Natural killer cell treated with Interleukin-12 subunit alpha and Interleukin-12 subunit beta and Interleukin-15 and Interleukin-18, amount 100 ng/mL, for 72 hours (primary cell): ENCODE measurements at regions not wholly inside any gene's neighbourhood (a gene's known extent, or its start where the extent isn't known, plus 50 kb on each side); places are given as distances from the start of the nearest gene placed in this dataset.
"Not testable (repeated sequence)": the region's sequence is repeated elsewhere in the genome, so short reads cannot be mapped to it uniquely, and the experiment has no call there.

Experiments
- ATAC-seq, 2 donors: fragments of 150-1000 bp; cut with Tn5 transposase in 1 of 2; sonication (Bioruptor Pico), chemical (Tn5 transposase) in 1 of 2; 2 replicates each; pipeline ENCODE4 v1.10.0; 2021
- DNase-seq: peaks from one replicate; pipeline ENCODE4 v3.0.0; 2022; ENCODE audit warnings: low spot score
- H3K27ac Mint-ChIP-seq, 2 donors: 1 replicate in 1 of 2; 2 replicates in 1 of 2; pipeline ENCODE4 v1.8.0; 2022; ENCODE audit warnings: mixed read lengths in 2 of 2, mild to moderate bottlenecking in 1 of 2, moderate library complexity in 1 of 2
- H3K27me3 Mint-ChIP-seq, 2 donors: 1 replicate in 1 of 2; 2 replicates in 1 of 2; pipeline ENCODE4 v1.8.0; 2022; ENCODE audit warnings: mixed read lengths in 2 of 2
- H3K36me3 Mint-ChIP-seq: one replicate; pipeline ENCODE4 v1.8.0; 2022; ENCODE audit warnings: mixed read lengths
- H3K4me1 Mint-ChIP-seq, 2 donors: 1 replicate in 1 of 2; 2 replicates in 1 of 2; pipeline ENCODE4 v1.8.0; 2022; ENCODE audit warnings: low read depth in 2 of 2, mixed read lengths in 2 of 2, mild to moderate bottlenecking in 1 of 2
- H3K4me3 Mint-ChIP-seq: one replicate; pipeline ENCODE4 v1.8.0; 2022; ENCODE audit warnings: mixed read lengths
- H3K9me3 Mint-ChIP-seq: 2 replicates; pipeline ENCODE4 v1.8.0; 2022; ENCODE audit warnings: mixed read lengths

DNA sequence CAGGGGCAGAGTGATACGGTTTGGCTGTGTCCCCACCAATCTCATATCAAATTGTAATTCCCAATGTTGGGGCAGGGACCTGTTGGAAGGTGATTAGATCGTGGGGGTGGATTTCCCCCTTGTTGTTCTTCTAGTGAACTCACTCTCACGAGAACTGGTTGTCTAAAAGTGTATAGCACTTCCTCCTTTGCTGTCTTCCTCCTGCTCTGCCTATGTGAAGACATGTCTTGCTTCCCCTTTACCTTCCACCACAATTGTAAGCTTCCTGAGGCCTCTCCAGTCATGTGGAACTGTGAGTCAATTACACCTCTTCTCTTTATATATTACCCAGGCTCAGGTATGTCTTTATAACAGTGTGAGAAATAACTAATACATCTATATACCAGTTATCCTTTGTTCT, 706.4 kb upstream of the KLHL1 start:
- H3K27me3 Mint-ChIP-seq, result no peaks in the 10 kb centered on the region
- no peaks in the 10 kb centered on the region for H3K4me1 Mint-ChIP-seq
- no peak overlapping the region for H3K4me3 Mint-ChIP-seq
- no peak overlapping the region for H3K27ac Mint-ChIP-seq
- DNase-seq (no peak), ATAC-seq (no peak)
- H3K36me3 Mint-ChIP-seq, result peaks cover 6% of the 10 kb centered on the region
- H3K9me3 Mint-ChIP-seq, result peaks cover 17% of the 10 kb centered on the region

DNA sequence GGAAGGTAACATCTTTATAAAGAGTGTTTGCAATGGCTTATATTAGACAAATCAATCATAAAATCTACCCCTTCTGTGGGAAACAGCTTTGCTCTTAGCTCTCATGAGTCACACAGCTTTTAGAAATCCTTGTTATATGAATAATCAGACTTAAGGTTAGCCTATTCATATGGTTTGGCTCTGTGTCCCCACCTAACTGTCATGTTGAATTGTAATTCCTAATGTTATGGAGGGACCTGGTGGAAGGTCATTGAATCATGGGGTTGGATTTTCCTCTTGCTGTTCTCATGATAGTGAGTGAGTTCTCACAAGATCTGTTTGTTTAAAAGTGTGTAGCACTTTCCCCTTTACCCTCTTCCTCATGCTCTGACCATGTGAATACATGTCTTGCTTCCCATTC, 704.2 kb upstream of the KLHL1 start:
- Mint-ChIP-seq H3K4me3 (no peak overlapping the region), H3K36me3 (peaks cover 15% of the 10 kb centered on the region), H3K27me3 (no peaks in the 10 kb centered on the region), H3K4me1 (no peaks in the 10 kb centered on the region), H3K9me3 (peaks cover 19% of the 10 kb centered on the region), H3K27ac (no peak overlapping the region)
- DNase-seq (no peak), ATAC-seq (no peak)

DNA sequence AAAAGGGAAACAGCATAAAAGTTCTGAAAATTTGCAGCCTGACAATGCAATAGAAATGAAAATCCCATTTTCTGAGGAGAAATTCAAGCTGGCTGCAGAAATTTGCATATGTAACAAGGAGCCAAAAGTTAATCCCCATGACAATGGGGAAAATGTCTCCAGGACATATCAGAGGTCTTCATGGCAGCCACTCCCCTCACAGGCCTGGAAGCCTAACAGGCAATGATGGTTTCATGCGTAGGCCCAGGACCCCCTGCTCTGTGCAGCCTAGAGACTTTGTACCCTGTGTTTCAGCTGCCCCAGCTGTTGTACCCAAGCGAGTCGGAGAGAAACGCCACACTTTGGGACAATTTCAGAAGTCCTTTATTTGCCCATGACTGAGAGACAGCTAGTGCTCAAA, 701.3 kb upstream of the KLHL1 start:
- H3K36me3 Mint-ChIP-seq, result peaks cover 15% of the 10 kb centered on the region
- ATAC-seq (no peak), DNase-seq (no peak)
- H3K9me3 Mint-ChIP-seq, result peaks cover 18% of the 10 kb centered on the region
- H3K4me1 Mint-ChIP-seq, result no peaks in the 10 kb centered on the region
- H3K27me3 Mint-ChIP-seq, result no peaks in the 10 kb centered on the region
- H3K4me3 Mint-ChIP-seq, result no peak overlapping the region
- no peak overlapping the region for H3K27ac Mint-ChIP-seq

DNA sequence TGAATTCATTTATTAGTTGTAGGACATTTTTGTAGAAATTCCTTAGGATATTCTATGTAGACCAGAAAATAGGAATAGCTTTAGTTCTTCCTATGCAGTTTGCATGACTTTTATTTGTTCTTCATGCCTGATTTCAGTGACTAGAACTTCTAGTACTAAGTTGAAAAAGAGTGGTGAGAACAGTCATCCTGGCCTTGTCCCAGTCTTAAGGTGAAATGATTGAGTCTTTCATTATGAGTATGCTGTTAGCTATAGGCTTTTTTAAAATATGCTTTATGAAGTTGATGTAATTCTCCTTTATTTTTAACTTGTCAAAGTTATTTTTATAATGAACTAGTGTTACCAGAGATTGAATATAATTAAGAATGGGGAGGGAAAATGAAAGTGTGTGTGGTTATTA, 690.1 kb upstream of the KLHL1 start:
- no peaks in the 10 kb centered on the region for H3K27me3 Mint-ChIP-seq
- ATAC-seq (no peak), DNase-seq (no peak)
- H3K36me3 Mint-ChIP-seq, result no peaks in the 10 kb centered on the region
- peaks cover 2% of the 10 kb centered on the region for H3K9me3 Mint-ChIP-seq
- no peak overlapping the region for H3K4me3 Mint-ChIP-seq
- H3K27ac Mint-ChIP-seq, result no peak overlapping the region
- no peaks in the 10 kb centered on the region for H3K4me1 Mint-ChIP-seq

DNA sequence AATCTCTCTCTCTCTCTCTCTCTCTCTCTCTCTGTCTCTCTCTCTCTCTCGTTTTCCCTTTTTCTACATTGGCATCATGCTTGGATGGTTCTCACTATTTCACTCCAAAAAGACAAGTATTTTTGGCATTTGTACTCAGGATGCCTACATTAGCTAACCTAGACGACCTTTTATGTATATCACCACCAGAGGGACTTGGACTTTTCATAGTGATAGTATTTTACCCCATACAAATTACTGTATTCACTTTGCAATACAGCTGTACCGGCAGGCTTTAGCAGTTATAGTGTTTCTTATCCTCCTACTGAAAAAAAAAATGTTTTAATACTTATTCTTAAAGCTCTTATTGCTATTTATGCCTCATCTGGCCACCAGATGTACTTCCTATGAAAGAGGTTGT, 687.2 kb upstream of the KLHL1 start:
- no peak overlapping the region for H3K4me3 Mint-ChIP-seq
- H3K27ac Mint-ChIP-seq, result no peak overlapping the region
- ATAC-seq, result no peak
- DNase-seq, result no peak
- H3K27me3 Mint-ChIP-seq, result no peaks in the 10 kb centered on the region
- H3K4me1 Mint-ChIP-seq, result no peaks in the 10 kb centered on the region
- peaks cover 2% of the 10 kb centered on the region for H3K9me3 Mint-ChIP-seq
- H3K36me3 Mint-ChIP-seq, result no peaks in the 10 kb centered on the region

DNA sequence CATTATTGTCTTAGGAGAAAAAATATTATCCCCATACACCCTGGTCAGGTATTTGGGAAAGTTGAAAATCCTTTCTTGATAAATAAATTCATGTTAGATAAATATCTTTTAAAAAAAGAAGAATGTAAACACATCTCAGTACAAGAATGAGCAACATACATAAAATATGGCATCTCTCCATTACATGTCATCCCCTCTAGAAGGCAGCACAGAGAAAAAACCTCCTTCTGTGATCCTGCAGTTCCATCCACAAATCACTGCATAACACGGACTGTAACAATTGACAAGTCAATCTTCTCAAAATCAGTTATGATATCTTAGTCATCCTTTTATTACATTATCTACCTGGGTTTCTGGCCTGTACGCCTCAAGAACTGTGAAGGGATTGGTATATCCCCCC, 683.9 kb upstream of the KLHL1 start:
- H3K27me3 Mint-ChIP-seq, result no peaks in the 10 kb centered on the region
- no peak overlapping the region for H3K27ac Mint-ChIP-seq
- no peaks in the 10 kb centered on the region for H3K4me1 Mint-ChIP-seq
- DNase-seq (no peak), ATAC-seq (no peak)
- no peaks in the 10 kb centered on the region for H3K36me3 Mint-ChIP-seq
- peaks cover 6% of the 10 kb centered on the region for H3K9me3 Mint-ChIP-seq
- no peak overlapping the region for H3K4me3 Mint-ChIP-seq

DNA sequence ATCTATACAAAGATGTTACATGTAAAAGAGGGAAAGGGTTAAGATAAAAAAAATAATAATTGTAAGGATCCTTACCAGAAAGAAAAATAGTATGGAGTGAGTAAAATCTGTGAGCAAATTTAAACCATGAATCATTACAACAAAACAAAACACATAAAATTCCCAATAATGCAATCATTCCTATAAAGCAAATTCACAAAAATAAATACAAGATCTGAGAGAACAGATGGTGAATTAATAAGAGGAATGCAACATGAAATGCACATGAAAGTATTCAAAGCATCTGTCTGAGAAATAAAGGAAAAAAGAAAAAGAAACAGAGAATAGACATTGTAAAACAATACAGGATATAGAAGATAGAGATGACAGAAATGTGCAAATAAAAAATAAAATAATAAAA, 681.5 kb upstream of the KLHL1 start:
- Mint-ChIP-seq H3K4me1 (no peaks in the 10 kb centered on the region), H3K36me3 (no peaks in the 10 kb centered on the region), H3K27me3 (no peaks in the 10 kb centered on the region)

DNA sequence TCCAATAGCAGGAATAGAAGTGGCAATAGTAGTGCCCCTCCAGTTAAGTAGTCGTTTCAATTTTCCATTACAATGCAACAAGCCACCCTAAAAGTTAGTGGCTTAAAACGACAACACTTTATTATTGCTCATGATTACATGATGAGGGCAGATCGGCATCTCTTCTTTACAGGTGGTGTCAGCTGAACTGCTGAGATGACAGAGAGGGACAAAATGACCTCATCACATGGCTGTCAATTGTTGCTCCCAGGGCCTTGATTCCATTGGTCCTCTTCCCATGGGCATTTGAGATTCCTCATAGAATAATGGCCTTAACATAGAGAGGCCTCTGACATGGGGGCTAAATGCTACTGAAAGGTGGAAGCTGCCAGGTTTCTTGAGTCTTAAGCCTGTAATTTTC, 679.8 kb upstream of the KLHL1 start:
- no peak for ATAC-seq

More for the DNA sequence above, 681.5 kb upstream of the KLHL1 start:
- H3K27ac Mint-ChIP-seq, result no peak overlapping the region
- no peak for ATAC-seq
- H3K9me3 Mint-ChIP-seq, result peaks cover 4% of the 10 kb centered on the region
- no peak overlapping the region for H3K4me3 Mint-ChIP-seq
- no peak for DNase-seq

DNA sequence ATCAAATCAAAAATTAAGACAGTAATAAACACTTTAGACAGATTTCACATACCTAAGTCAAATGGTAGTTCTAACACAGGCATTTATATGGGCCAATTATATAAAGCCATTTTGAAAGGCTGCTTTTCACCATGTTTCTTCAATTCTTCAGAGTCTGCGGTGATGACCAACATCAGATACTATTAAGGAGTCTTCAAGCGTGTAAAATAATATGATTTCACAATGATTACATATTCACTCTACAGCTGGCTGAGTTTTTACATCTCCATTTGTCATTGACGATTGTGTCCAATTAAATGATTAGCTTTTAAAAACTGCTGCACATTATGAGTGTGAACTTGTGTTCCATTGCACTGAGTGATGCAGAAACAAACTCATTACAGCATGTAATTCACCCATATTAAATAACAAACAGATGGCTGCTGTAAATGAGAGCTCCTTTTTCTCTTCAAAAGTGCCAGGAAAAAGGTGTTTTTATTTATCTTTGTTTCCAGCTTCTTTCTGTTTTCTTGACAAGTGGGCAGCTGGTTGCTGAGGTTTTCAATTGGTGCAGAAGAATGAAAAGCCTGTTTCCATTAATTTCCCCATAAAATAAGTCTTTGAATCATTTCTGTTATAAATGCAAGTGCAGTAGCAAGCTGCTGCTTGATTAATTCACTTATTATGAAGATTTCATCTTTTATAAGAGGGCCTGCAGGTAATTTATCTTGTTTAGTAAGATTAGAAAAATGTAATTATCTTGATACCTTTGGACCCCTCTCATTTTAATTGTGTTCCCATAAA, 676.1 kb upstream of the KLHL1 start:
- no peaks in the 10 kb centered on the region for H3K4me1 Mint-ChIP-seq
- no peaks in the 10 kb centered on the region for H3K27me3 Mint-ChIP-seq
- no peak for DNase-seq
- no peak overlapping the region for H3K27ac Mint-ChIP-seq
- H3K36me3 Mint-ChIP-seq, result no peaks in the 10 kb centered on the region
- no peak overlapping the region for H3K4me3 Mint-ChIP-seq
- H3K9me3 Mint-ChIP-seq, result peaks cover 4% of the 10 kb centered on the region
- no peak for ATAC-seq

More for the DNA sequence above, 679.8 kb upstream of the KLHL1 start:
- H3K27me3 Mint-ChIP-seq, result no peaks in the 10 kb centered on the region
- DNase-seq, result no peak
- no peak overlapping the region for H3K4me3 Mint-ChIP-seq
- peaks cover 4% of the 10 kb centered on the region for H3K9me3 Mint-ChIP-seq
- no peaks in the 10 kb centered on the region for H3K36me3 Mint-ChIP-seq
- H3K4me1 Mint-ChIP-seq, result no peaks in the 10 kb centered on the region
- H3K27ac Mint-ChIP-seq, result no peak overlapping the region

DNA sequence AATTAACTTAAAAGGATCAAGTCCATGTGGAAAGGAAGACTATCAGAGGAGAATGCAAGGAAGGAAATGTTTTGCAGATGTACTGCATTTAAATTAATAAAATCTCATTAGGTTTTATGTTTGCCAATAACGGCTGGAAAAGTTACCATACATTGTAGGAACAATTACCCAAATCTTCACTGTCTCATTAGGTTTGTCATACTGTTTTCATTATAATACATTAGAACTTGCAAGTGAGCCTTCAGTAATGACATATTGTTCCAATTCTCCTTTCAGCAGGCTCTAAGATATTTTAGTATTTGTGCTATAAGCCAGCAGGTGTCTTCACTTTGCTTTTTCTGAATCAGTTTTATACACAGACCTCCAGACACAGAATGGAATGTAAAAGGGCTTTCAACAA, 661.6 kb upstream of the KLHL1 start:
- ATAC-seq (no peak), DNase-seq (no peak)
- Mint-ChIP-seq H3K4me3 (no peak overlapping the region), H3K27me3 (no peaks in the 10 kb centered on the region), H3K4me1 (no peaks in the 10 kb centered on the region), H3K36me3 (no peaks in the 10 kb centered on the region), H3K9me3 (peaks cover 2% of the 10 kb centered on the region), H3K27ac (no peak overlapping the region)

DNA sequence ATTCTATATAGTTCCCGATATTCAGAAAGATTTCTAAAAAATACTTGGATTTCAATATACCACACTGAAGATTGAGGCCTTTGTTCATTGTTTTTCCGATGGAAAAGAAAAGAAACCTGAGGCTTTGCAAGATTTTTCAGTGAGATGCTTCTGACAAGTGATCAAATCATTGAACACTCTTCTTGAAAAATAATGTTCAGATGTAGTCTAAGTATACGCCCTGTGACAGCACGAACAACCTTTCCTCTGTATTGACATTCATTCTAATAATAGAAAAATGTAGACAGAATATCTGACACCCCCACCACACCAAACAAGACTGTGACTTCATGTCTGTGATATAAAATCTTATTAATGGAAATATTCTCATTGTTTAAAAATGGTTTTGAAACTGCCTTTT, 650.7 kb upstream of the KLHL1 start:
- H3K27me3 Mint-ChIP-seq, result no peaks in the 10 kb centered on the region
- peaks cover 8% of the 10 kb centered on the region for H3K9me3 Mint-ChIP-seq
- no peak overlapping the region for H3K4me3 Mint-ChIP-seq
- DNase-seq (no peak), ATAC-seq (no peak)
- no peak overlapping the region for H3K27ac Mint-ChIP-seq
- H3K4me1 Mint-ChIP-seq, result no peaks in the 10 kb centered on the region
- no peaks in the 10 kb centered on the region for H3K36me3 Mint-ChIP-seq

DNA sequence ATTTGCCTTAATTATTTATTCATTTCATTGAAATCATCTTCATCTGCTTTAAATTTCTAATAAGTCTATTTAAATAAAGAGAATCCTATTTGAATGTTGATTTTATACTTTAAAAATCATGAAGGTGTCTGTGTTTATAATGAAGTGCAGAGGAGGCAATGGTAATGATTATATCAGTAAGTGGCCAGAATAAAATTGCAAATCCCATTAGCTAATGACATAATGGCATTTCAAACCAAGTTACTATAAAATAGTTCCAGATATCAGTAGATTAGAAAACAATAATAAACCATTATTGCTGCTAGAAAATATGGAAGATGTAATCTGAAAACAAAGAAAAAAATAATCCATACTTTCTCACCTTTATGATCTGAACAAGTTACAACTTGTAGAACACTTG, 647.8 kb upstream of the KLHL1 start:
- Mint-ChIP-seq H3K4me3 (no peak overlapping the region), H3K27me3 (no peaks in the 10 kb centered on the region), H3K4me1 (no peaks in the 10 kb centered on the region), H3K9me3 (peaks cover 9% of the 10 kb centered on the region), H3K36me3 (no peaks in the 10 kb centered on the region), H3K27ac (no peak overlapping the region)
- DNase-seq (no peak), ATAC-seq (no peak)

DNA sequence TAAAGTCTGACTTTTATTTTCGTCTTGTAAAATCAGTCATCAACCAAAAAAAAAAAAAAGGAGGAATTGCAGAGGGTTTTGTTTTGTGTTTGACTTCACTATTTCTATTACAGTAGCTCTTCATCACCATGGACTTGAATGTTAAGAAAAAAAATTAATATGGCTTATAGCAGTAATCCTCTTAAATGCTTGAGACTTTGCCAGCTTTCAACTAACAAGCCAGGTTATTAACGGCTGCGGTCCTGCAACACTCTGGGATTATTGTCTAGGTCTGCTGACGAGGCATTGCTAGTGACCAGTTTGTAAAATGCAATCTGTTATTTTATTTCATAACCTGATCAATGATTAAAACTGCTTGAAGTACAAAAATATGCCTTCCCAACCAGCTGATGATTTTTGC, 647.2 kb upstream of the KLHL1 start:
- DNase-seq (no peak), ATAC-seq (no peak)
- Mint-ChIP-seq H3K9me3 (peaks cover 9% of the 10 kb centered on the region), H3K27me3 (no peaks in the 10 kb centered on the region), H3K27ac (no peak overlapping the region), H3K4me3 (no peak overlapping the region), H3K36me3 (no peaks in the 10 kb centered on the region), H3K4me1 (no peaks in the 10 kb centered on the region)

DNA sequence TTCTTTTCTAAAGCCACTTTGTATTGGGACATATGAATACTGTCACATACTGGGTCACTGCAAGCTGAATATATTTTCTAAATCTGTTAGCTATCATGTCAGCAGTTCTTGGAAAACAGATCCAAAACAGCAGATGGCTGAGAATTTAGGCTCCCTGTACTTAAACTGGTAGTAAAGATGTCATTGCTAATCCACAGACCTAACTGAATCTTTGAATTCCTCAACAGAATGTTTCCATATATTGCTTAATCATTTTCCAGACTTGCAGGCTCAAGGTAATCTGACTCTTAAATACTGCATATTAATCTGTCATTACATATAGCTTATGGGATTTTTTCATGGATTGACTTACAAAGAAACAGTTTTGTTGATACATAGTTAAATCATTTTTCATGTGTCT, 639.0 kb upstream of the KLHL1 start:
- no peaks in the 10 kb centered on the region for H3K4me1 Mint-ChIP-seq
- DNase-seq (no peak), ATAC-seq (no peak)
- no peak overlapping the region for H3K27ac Mint-ChIP-seq
- peaks cover 7% of the 10 kb centered on the region for H3K9me3 Mint-ChIP-seq
- no peaks in the 10 kb centered on the region for H3K36me3 Mint-ChIP-seq
- no peaks in the 10 kb centered on the region for H3K27me3 Mint-ChIP-seq
- no peak overlapping the region for H3K4me3 Mint-ChIP-seq

DNA sequence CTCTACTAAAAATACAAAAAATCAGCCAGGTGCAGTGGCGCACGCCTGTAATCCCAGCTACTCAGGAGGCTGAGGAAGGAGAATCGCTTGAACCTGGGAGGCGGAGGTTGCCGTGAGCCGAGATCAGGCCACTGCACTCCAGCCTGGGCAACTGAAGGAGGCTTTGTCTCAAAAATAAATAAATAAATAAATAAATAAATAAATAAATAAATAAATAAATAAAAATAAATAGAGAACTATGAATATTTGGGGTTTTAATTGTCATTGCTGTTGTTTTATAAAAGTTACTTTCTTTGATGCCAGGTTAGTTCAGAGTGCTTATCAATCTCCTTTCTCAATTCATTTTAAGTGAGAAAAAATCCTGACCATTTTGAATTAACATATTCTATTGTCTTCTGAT, 638.2 kb upstream of the KLHL1 start:
- not testable (repeated sequence) for H3K27ac Mint-ChIP-seq, H3K36me3 Mint-ChIP-seq, H3K27me3 Mint-ChIP-seq, DNase-seq, H3K4me1 Mint-ChIP-seq, H3K9me3 Mint-ChIP-seq, ATAC-seq, H3K4me3 Mint-ChIP-seq
